IPS-NIHi11 (cell line): ENCODE measurements at regions not wholly inside any gene's neighbourhood (a gene's known extent, or its start where the extent isn't known, plus 50 kb on each side); places are given as distances from the start of the nearest gene placed in this dataset.
"Not testable (repeated sequence)": the region's sequence is repeated elsewhere in the genome, so short reads cannot be mapped to it uniquely, and the experiment has no call there.

Experiments
- DNase-seq: peaks from one replicate; pipeline ENCODE4 v3.0.0; 2012; ENCODE audit warnings: mixed read lengths, low spot score

DNA sequence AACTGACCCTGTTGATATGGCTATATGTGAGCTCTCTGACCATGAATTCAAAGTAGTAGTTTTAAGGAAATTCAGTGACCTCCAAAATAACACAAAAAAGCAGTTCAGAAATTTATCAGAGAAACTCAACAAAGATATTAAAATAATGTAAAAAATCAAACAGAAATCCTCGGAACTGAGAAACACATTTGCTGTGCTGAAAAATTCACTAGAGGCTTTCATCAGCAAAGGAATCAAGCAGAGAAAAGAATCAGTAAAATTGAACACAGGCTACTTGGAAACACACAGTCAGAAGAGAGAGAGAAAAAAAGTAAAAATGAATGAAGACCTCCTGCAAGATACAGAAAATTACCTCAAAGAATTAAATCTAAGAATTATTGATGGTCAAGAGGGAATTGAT is 417.2 kb downstream of the TMEM232 start:
- no peak for DNase-seq

GRCh38 chr5:110316566-110316965 is 409.9 kb downstream of the TMEM232 start:
- not testable (repeated sequence) for DNase-seq

DNA sequence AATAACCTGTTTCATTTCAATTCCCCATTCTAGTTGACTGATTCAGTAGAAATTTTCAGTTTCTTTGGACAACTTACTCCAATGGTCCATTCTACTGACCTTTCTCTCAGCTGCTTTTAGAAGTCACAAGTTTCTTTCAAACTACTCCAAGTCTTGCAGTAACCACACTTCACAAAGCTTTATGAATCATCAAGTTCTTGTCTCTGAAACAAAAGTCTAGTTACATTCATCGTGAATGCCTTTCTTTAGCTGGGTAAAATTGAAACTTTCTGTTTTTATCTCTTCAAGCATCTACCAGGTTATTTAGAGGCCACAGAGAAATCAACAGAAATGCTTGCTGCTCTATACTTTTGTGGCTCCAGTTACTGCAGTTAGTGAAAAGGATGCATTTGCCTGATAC is 405.4 kb downstream of the TMEM232 start:
- no peak for DNase-seq

- DNase-seq: no peak
Measured at GRCh38 chr5:110323357-110323756, 403.1 kb downstream of the TMEM232 start.

GRCh38 chr5:110323832-110324231 is 402.6 kb downstream of the TMEM232 start:
- DNase-seq: no peak

- no peak for DNase-seq
Measured at GRCh38 chr5:110324876-110325275, 401.6 kb downstream of the TMEM232 start.

DNA sequence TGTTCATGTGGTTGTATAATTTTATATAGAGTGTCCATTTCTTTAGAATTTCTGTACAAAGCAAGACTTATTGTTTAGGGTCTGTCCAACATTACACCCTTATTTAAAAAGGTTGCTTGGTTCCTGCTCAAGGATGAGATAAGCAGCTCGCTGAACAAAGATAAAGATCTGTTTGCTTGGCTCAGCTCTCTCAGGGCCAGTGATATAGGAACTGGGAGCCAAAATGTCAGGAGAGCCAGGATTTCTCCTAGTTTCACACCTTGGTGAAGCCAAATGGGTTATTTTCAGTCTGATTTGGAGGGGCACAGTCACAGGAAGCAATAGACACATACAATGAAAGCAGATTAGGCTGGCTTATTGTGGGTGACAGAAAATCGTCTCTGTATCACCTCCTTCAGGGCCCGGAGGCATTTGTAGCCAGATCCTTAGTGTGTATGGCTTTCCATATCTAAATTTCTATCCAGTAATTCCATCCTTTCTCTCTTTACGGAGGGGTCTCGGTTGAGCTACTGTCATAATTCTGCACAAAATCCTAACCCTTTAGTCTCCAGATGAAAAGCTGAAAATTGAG is 396.4 kb downstream of the TMEM232 start:
- DNase-seq: no peak

- DNase-seq: peak; percentile 49
Measured at GRCh38 chr5:110333384-110333783, 393.1 kb downstream of the TMEM232 start.

GRCh38 chr5:110335361-110336066 is 391.0 kb downstream of the TMEM232 start:
- no peak for DNase-seq

GRCh38 chr5:110338341-110339083 is 388.0 kb downstream of the TMEM232 start:
- DNase-seq: no peak

GRCh38 chr5:110339399-110339798 is 387.1 kb downstream of the TMEM232 start:
- DNase-seq: no peak

- no peak for DNase-seq
Measured at GRCh38 chr5:110341836-110342235, 384.6 kb downstream of the TMEM232 start.

GRCh38 chr5:110342683-110343082 is 383.8 kb downstream of the TMEM232 start:
- DNase-seq: no peak

- no peak for DNase-seq
Measured at GRCh38 chr5:110343616-110344015, 382.9 kb downstream of the TMEM232 start.

GRCh38 chr5:110345623-110346022 is 380.8 kb downstream of the TMEM232 start:
- DNase-seq: no peak

DNA sequence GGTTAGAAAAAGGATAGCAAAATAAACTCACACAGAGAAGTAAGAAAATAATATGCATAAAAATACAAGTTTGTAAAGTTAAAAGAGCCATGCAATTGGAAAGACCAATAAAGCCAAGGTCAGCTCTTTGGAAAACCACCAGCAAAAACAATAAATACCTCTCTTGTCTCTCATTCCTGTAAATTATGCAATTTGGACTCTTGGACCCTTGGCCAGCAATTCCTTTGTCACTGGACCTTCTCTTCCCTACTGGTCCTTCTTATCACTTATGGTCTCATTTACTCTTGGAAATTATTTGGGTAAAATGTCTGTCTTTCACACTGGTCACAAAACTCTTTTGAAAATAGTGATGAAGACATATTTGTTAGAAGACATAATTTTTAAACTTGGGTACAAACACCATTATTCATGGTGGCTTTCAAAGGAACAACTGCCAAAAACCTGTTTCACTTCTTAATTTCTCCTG is 379.5 kb downstream of the TMEM232 start:
- DNase-seq: no peak

GRCh38 chr5:110347781-110348180 is 378.7 kb downstream of the TMEM232 start:
- no peak for DNase-seq

GRCh38 chr5:110351430-110351829 is 375.0 kb downstream of the TMEM232 start:
- DNase-seq: no peak

DNA sequence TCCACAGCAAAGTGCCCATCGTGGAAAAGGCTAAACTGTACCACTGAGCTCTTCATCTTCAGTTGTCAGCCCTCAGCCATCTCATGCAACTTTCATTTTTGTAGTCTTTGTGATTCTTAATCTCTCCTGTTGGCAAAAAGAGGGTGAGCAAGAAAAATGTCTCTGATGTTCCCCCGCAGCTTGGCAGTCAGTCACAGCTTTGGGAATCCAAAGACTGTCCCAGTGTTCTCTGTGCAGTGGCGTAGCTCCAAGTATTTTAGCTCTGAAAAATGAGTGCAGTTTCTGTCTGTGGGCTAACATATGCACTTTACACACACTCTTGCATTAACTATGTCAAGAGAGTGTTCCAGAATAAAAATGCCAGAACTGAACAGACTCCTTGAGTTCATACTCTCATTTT is 372.2 kb downstream of the TMEM232 start:
- no peak for DNase-seq

DNA sequence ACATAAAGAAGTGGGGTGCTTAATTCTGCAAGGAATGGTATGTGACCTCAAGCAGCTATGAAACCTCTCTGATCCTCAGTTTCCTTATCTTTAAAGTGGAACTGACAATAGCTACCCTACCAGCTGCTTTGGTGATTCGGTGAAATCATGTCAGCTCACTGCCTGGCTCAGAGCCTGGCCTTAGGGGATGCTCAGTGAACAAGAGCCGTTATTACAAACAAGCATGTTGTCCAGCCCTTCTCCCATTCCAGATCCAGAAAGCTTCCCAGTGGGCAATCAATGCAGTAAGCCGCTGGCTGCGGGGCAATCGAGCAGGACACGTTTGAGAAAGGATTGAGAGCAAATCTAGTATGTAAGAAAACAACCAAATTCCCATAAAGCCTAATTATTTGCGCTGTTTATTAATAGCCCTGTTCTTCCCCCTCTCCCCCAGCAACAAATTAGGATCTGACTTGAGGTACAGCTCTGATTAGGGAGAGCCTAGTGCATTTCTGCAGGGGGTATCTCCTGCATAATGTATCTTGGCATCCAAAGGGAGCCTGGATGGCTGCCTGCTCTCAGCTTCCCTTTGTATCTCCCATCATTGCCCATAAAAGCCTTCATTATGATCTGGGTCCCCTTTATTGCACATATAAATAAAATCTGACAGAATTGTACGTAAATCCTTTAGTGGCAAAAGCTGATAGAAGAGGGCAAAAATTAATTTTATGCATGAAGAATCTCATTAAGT is 371.4 kb downstream of the TMEM232 start:
- no peak for DNase-seq

- no peak for DNase-seq
Measured at GRCh38 chr5:110356677-110357076, 369.8 kb downstream of the TMEM232 start.

DNA sequence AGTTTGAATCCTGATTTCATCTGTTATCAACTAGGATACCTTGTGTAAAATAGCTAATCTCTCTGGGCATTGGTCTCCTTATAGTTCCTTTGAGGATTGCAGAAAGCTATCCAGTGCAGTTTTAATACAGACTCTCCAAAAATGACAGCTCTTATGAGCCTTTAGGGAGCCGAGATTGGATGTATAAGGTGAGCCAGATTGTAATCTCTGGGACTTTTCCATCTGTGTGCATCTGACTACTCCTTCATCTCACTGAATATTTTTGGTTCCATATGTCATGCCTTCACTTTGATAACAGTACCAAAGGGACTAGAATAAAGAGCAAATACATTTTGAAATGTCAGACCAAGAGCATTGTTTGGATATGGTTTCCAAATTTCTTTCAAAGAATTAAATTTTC is 367.2 kb downstream of the TMEM232 start:
- DNase-seq: no peak

- DNase-seq: no peak
Measured at GRCh38 chr5:110361471-110361870, 365.0 kb downstream of the TMEM232 start.
